ENCODE measurements at regions not wholly inside any gene's neighbourhood (a gene's known extent, or its start where the extent isn't known, plus 50 kb on each side); places are given as distances from the start of the nearest gene placed in this dataset.

GRCh38 chr2:71802556-71802955, 345.1 kb downstream of the CYP26B1 start:
- Histone ChIP-seq H3K4me3 (no peak overlapping the region), H3K36me3 (no peaks in the 10 kb centered on the region), H3K27me3 (peaks cover 0 to 4% (median 0%) of the 10 kb centered on the region in 3 donors), H3K27ac (no peak overlapping the region), H3K4me1 (peaks cover 0 to 5% (median 0%) of the 10 kb centered on the region in 4 donors), H3K9me3 (no peaks in the 10 kb centered on the region)
- intact Hi-C loops (cut with DNase I; ENCODE audit: low total_unique reads): no loop called here
- no peak for DNase-seq
- WGBS, 5 donors: 64 to 100% (median 87%) methylated on average over 3 of the region's 3 CpGs
- TF ChIP-seq EP300 (IDR thresholded peaks at IDR 0.05) (no peak), POLR2AphosphoS5 (IDR thresholded peaks at IDR 0.05) (no peak), CTCF (IDR thresholded peaks at IDR 0.05) (no peak), POLR2A (IDR thresholded peaks at IDR 0.05) (no peak)

- intact Hi-C loops (cut with DNase I; ENCODE audit: low total_unique reads): no loop called here
- H3K36me3 ChIP-seq: no peaks in the 10 kb centered on the region
- no peak overlapping the region for H3K27ac ChIP-seq
- H3K4me3 ChIP-seq: no peak overlapping the region
- H3K4me1 ChIP-seq: peaks cover 0 to 5% (median 0%) of the 10 kb centered on the region in 4 donors
- TF ChIP-seq POLR2A (IDR thresholded peaks at IDR 0.05) (no peak), CTCF (IDR thresholded peaks at IDR 0.05) (peak in 3 of 7 experiments; percentile 21 to 36 (median 29))
- H3K9me3 ChIP-seq: no peaks in the 10 kb centered on the region
- peak in 1 of 2 donors; percentile 81 for DNase-seq
- no peaks in the 10 kb centered on the region for H3K27me3 ChIP-seq
- 58 to 81% (median 76%) methylated on average over 5 to 8 of the region's 8 CpGs for WGBS, 5 donors
Observed at GRCh38 chr2:71801969-71802368, 345.7 kb downstream of the CYP26B1 start.

GRCh38 chr2:71801556-71801955, 346.1 kb downstream of the CYP26B1 start:
- TF ChIP-seq POLR2A (IDR thresholded peaks at IDR 0.05): no peak
- TF ChIP-seq POLR2AphosphoS5 (IDR thresholded peaks at IDR 0.05): no peak
- no peak for TF ChIP-seq CTCF (IDR thresholded peaks at IDR 0.05)
- TF ChIP-seq EP300 (IDR thresholded peaks at IDR 0.05): no peak
- Histone ChIP-seq H3K27me3 (no peaks in the 10 kb centered on the region), H3K36me3 (no peaks in the 10 kb centered on the region), H3K27ac (no peak overlapping the region), H3K9me3 (no peaks in the 10 kb centered on the region), H3K4me3 (no peak overlapping the region), H3K4me1 (peaks cover 0 to 5% (median 0%) of the 10 kb centered on the region in 4 donors)
- intact Hi-C loops (cut with DNase I; ENCODE audit: low total_unique reads): no loop called here
- WGBS, 5 donors: 70 to 87% (median 82%) methylated on average over 1 to 3 of the region's 3 CpGs
- DNase-seq: peak in 1 of 2 donors; percentile 30

- H3K36me3 ChIP-seq: no peaks in the 10 kb centered on the region
- no peak overlapping the region for H3K27ac ChIP-seq
- no peaks in the 10 kb centered on the region for H3K27me3 ChIP-seq
- no peaks in the 10 kb centered on the region for H3K9me3 ChIP-seq
- H3K4me1 ChIP-seq: peaks cover 0 to 5% (median 0%) of the 10 kb centered on the region in 4 donors
- intact Hi-C loops (cut with DNase I; ENCODE audit: low total_unique reads): no loop called here
- 79 to 91% (median 81%) methylated on average over 1 of the region's 1 CpG for WGBS, 5 donors
- H3K4me3 ChIP-seq: no peak overlapping the region
- TF ChIP-seq EP300 (IDR thresholded peaks at IDR 0.05) (no peak), CTCF (IDR thresholded peaks at IDR 0.05) (no peak), POLR2A (IDR thresholded peaks at IDR 0.05) (no peak), POLR2AphosphoS5 (IDR thresholded peaks at IDR 0.05) (no peak)
- DNase-seq: no peak
Observed at GRCh38 chr2:71800851-71801250, 346.8 kb downstream of the CYP26B1 start.

All from stomach (tissue), 8 donors.